Superior temporal gyrus (tissue), 1 donor: ENCODE measurements at regions not wholly inside any gene's neighbourhood (a gene's known extent, or its start where the extent isn't known, plus 50 kb on each side); places are given as distances from the start of the nearest gene placed in this dataset.
"Not testable (repeated sequence)": the region's sequence is repeated elsewhere in the genome, so short reads cannot be mapped to it uniquely, and the experiment has no call there.

Source experiments
- DNase-seq: peaks from one replicate; pipeline ENCODE4 v3.0.0-alpha.2; 2016; ENCODE audit errors: extremely low spot score

DNA sequence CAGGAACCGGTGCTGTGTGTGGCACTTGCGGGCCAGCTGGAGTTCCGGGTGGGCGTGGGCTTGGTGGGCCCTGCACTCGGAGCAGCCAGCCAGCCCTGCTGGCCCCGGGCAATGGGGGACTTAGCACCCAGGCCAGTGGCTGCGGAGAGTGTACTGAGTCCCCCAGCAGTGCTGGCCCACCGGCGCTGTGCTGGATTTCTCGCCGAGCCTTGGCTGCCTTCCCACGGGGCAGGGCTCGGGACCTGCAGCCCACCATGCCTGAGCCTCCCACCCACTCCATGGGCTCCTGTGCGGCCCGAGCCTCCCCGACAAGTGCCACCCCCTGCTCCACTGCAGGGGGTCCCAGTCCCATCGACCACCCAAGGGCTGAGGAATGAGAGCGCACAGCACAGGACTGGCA lies 252.8 kb upstream of the INTU start:
- DNase-seq: not testable (repeated sequence)

DNA sequence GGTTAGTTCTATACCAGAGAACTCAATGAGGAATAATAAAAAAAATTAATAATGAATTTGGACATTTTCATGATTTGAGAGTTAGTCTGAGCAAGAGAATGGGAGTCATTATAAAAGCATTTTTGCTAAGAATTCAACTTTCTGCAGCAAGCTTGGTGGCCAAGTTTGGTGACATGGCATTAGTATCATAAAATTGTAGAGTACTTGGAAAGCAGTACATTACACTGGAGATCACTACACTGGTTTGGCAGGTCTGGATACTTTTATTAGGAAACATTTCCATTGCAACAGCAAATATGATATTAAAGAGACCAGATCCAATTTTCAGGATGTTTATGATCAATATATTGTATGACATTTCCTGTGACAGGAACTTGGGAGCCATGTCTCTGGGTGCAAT lies 249.1 kb upstream of the INTU start:
- DNase-seq: no peak

DNA sequence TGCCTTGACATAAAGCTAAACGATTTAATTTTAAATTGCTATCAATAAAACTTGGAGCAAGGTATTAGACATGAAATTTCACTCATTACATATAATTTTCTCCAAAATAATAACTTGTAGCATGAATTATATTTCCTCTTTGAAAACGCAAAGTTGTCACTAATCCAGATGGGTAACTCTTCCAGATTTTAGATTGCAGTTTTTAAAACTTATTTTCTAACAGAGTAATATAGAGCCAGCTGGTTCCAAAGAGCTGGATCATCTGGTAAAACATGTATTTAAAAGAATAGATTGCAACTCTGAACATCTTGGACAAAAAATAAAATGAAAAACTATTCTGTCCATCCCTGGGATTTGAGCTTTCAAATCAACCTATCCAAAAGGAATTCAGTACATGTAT lies 238.2 kb upstream of the INTU start:
- DNase-seq: no peak

DNA sequence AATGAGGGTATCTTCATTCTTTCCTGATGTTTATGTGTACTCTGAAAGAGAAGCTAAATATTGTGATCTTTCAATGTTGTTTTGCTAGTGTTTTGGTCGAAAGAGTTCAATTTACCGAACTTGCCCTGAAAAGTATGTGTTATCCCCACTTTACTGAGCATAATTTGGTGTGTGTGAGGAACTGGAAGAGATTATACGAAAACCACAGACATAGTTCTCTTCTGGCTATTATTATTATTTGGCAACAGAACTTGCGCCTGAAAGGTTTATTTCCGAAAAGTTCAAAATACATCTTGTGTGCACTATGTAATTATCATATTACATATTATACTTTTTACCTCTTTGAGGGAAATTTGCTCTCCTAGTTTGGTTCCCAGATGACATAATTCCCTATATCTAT lies 232.5 kb upstream of the INTU start:
- DNase-seq: no peak

DNA sequence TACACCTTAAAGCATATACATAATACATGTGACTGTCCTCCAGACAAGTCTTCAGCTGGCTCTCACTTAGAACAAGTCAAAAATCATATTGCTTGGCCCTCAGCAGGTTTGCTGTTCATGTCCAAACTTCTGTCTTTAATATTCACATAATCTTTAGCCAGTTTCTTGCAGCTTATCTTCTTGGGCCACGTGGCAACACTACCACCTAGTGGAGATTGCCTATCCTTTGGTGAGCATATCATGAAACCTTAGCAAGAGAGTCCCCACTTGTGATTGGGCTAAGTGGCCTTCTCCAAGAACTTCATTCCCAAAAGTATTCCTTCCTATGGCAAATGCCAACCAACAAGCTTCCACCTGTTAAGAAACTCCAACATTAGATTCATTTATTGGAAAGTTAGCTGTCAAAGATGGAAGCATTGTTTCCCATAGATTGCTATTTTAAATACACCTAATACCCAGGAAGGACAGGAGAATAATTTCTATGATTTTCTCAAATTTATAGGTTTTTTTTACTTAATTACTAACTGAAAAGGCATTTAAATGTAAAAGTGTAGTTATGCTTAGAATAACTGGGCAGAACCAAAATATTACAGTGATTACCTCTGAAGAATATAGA lies 231.9 kb upstream of the INTU start:
- no peak for DNase-seq

DNA sequence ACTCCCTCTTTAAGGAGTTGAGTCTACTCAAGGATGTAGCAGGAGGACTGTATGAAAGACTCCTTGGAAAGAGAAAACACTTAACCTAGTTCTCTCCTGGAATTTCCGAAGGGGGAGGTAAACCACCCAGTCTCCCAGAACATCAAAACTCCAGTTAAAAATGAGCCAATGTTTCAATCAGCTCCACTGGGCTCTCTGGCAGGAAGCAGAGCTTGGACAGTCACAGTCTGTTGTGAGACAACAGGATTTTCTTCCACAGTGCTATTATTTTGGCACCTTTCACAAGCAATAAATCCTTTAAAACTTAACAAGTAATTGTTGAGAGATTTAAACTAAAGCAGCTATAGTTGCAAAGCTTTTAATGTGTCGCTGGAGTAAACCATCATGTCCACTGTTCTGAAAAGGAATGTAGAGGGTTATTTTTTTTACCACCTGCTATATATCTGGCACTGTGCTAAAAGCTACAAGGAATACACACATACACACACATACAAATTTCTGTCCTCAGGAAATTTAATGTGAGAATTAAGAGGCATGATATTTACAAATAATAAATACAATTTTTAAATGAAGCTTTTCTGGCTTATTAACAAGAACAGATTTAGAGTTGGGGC lies 229.2 kb upstream of the INTU start:
- DNase-seq: no peak

DNA sequence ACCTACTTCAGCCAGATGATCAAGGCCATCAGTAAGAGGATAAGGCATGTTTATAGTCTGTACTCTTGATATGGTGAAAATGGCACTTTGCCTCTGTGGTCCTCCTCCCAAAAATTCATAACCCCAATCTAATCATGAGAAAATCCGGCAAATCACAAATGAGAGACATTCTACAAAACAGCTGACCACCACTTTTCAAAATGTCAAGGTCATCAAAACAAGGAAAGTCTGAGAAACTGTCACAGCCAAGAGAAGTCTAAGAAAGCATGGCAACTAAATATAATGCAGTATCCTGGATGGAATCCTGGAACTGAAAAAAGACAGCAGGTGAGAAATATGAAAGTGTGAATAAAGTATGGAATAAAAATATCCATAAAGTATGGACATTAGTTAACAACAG lies 226.6 kb upstream of the INTU start:
- no peak for DNase-seq

DNA sequence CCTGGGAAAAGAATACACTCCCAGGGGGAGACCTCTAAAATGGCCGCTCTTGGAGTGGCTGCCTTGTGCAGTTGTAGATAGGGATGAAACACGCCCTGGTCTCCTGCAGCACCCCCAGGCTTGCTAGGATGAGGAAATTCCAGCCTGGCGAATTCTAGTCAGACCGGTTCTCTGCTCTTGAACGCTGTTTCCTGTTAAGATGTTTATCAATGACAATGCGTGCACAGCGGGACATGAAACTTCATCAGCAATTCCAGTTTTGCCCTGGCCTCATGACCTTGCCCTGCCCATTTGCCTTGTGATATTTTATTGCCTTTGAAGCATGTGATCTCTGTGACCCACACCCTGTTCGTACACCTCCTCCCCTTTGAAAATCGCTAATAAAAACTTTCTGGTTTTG lies 225.2 kb upstream of the INTU start:
- not testable (repeated sequence) for DNase-seq

DNA sequence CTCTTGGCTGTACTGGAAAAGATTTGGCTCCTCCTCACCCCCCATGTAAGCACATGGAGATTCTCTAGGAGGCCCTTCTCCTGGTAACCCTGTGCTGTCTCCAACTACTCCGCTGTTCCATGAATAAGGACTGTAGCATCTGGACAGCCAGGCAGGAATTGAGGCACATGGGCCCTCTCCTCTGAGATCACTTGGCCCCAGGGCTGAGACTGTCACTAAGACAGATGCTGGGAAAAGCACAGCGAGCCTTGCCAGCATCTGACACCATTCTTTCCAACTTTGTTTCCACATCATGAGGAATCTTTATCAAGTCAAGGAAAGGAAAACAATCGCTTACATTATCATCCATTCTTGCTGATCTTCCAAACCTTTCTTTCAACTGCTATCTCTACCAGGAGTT lies 222.6 kb upstream of the INTU start:
- no peak for DNase-seq

DNA sequence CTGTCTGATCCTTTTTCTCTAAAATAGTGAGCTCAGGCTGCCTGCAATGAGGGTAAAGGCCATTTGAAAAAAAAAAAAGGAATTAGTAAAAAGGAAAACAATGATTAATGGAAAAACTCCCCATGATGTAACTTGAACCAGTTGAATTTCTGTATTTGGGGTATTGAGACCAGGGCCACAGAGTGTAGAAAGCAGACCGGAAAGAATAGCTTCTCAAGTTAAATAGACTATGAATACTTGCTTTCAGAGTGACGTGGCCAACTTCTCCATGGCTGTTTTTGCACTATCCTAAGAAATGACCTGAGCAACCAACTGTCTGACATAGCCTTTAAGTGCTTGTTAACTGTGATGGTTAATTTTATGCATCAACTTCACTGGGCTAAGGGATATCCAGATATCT lies 222.1 kb upstream of the INTU start:
- no peak for DNase-seq

DNA sequence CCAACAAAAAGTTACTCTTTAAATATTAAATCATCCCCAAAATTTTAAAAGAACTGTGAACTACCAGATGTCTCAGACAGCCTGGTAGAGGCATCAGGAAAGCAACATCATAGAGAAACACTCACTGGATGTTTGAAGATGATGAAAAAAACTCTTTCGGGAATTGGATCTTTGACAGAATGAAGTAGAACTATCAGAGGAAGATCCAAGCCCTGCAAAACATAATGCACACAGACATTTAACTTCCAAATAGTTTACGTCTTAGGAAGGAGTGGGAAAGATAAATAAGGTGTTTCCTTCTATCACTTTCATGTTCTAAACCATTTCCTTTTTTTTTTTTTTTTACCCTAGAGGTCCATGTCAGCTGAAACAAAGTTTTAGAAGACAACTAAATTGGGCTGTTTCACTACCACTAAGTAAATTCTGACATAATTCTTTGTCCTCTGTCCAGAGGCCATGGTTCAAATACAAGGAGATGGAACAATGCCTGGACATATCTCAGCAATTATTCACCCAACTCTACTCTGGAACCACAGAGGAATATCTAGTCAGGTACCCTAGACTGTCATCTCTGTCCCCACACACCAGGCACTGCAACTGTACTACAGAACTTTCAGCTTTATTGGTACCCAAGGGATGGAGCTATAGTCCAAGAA lies 217.7 kb upstream of the INTU start:
- no peak for DNase-seq

DNA sequence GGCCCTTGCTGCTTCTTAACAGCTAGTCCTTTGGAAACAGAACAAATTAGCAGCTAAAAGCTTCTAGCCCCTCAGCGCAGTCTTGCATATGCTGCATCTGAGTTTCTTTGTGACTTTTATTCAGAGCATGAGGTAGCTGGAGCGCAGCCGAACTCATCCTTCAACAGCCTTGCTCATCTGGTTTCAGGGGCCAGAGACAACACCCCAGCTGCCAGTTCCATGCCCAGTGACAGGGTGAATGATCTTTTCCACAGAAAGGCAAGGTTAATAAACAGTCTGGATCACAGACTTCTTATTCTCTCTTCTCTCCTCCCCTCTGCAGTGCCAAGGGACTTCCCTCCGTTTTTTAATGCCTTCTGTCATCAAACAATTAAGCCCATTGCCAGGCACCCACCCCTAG lies 216.6 kb upstream of the INTU start:
- no peak for DNase-seq

DNA sequence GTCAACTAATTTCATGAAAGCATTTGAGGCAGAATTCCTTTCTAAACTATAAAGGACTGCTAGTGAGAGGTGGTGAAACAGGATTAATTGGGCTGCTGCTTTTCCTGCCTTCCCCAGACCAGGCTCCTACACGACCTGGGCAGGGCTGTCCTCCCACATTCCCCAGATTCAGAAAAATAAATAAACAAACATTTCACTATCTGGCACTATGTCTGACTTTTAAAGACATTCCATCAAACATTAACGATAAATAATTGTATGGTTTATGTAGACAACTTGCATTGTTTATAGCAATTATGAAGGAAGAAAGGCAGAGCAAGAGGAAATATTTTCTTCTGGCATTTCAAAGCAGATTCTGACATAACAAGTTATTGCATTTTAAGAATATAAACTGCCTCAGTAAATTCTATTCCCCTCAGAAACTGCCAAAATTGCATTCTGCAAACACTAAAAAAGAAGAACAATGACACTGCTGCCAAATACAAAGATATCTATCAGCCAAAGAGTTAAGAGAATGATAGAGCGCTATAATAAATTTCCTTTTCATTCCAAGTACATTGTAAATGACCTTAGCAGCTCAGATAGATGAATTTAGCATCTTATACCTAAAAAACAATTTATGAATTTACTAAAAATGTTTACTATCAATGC lies 214.7 kb upstream of the INTU start:
- no peak for DNase-seq

DNA sequence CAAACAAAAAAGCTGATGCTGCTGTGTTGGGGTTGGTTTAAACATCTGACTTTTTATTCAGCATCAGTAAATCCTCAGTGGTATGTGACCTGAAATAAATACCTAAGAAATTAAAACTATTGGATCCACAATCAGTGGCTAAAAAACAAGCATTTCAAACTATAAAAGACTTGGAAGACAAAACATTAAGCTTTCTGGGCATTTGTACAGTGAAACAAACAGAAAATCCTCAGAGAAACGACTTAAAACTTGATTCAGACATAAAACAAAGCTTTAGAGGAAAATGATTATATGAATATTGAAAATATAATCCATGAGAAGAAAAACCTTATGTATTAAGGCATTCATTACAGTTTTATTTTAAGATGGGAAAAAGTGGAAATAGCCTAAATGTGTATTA lies 213.3 kb upstream of the INTU start:
- no peak for DNase-seq

DNA sequence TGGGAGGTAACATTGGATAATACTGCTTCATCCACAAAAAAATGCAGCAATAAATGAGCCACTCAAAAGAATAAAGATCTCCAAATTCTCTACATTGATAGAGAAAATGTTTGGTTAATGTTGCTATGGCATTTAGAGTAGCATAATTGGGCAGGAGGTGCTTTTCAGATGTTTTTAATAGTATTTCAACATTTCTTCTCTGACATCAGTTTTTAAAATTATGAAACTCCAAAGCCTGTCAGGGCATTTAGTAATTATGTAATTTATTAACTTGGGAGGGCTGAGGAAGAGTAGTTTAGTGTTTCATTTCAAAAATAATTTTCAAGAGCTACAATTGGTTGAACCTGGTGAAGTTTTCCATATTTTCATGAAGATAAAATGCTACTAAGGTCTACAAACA lies 211.3 kb upstream of the INTU start:
- no peak for DNase-seq

DNA sequence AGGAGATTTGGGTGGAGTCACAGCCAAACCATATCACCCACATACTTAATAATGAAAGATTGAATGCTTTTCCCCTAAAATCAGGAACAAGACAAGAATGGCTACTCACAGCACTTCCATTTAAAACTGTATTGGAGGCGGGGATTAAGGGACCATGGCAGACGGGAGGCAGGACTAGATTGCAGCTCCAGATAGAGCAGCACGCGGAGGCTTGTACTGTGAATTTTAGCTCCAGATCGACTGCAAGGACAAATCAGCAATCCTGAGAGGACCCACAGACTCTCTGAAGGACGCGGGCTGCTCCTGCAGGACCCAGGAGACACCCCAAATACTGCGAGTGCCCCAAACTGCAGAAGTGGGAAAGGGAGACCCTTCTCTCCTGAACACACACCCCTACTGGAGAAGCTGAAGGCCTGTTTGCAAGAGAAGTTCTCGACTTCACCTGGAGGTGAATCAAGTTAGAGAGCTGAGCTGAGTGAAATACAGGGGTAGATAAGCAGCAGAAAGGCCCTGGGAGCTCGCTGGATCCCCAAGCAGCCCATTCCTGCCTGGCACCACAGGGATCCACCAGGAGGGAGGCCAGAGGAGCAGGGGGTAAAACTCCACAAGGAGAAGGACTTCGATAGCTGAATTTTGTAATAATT lies 207.4 kb upstream of the INTU start:
- DNase-seq: no peak

DNA sequence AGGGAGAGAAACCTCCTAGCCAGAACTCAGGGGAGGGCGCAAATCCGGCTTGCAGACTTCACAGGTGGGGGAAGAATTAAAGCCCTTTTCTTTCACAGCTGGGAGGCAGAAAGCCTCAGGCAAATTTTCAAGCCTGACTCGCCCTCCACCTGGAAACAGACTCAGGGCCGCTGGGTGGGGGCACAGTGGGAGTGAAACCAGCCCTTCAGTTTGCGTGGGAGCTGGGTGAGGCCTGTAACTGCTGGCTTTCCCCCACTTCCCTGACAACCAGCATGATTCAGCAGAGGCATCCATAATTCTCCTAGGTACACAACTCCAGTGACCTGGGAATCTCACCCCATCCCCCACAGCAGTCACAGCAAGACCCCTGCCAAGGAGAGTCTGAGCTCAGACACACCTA lies 206.9 kb upstream of the INTU start:
- no peak for DNase-seq

DNA sequence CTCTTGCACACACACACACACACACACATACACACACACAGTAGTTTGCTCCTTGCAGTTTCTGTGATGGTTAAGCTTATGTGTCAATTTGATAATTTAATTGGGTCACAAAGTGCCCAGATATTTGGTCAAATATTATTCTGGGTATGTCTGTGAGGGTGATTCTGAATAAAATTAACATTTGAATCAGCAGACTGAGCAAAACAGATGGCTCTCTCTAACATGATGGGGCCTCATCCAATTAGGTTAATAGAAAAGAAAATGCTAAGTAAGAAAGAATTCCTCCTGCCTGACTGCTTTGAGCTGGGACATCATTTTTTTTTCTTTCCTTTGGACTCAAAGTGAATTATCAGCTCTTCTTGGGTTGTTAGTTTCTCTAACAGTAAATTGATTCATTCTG lies 191.2 kb upstream of the INTU start:
- DNase-seq: no peak

DNA sequence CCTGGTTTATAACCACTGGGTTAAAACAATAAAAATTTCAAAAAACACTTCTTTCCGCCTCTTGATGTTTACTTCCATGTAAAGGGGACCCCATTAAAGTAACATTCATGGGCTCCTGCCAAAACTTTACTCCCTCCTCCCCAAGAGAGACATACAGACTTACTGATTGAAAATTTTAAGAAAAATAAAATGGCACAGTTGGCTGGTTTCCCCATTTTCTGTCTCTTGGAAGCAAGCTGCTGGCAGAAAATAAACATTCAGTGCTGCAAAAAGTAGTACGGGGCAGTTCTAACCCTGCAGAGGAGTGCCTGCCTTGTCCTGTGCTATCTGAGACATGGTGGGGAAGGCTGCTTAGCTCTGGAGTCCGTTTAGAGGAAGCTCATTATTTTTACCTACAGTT lies 187.3 kb upstream of the INTU start:
- DNase-seq: no peak

DNA sequence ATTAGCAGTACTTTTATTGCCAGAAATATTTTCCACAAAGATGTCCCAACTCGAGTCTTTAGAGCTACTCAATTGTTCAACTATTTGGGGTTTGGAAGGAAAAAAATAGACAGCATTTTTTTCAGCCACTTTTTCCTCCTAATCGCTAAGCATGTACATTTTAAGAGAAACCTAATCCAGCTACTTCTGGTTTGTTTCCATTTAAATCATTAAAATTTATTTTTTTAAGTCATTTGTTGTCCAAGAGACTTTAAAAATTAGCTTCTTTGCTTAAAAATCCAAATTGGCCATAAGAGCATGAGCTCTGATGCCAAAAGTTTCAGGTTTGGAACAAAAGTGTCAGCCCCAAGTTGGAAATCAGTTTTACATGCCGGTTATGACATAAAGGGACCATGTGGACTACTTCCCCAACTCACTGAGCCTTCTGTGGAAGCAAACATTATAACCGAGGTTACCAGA lies 186.3 kb upstream of the INTU start:
- DNase-seq: no peak

DNA sequence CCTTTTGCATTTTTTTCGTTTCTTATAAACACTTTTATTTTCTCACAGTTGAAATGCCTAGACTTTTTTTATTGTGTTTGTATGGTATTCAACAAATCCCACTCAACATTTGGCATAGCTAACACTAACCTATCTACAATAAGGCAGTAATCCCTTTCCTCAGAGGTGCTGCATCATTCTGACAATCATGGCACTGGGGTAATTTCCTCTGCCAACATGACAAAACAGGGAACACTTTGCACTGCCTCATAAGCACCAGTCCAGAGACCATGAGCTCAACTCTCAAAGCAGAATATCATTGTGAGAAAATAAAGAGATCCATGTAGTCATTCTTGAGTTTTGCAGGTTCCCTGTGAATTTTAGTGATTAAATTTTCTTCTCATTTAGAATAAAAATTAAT lies 183.8 kb upstream of the INTU start:
- no peak for DNase-seq

DNA sequence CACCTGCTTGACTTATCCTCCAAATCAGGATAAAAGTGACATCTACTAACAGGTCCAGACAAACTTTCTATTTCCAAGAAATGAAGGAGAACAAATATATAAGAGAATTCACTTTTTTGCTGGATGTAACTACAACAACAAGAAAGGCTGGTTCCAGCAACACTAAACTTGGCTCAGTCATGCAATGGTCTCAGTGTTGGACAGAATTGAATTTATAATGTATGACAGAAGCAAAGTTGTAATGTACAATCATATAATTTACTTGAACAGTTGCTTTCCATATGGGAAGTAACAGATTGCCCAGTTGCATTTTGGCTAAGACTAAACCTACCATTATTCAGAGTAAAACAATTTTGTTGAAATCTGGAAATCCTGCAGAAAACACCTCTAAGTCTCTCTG lies 183.3 kb upstream of the INTU start:
- DNase-seq: no peak

DNA sequence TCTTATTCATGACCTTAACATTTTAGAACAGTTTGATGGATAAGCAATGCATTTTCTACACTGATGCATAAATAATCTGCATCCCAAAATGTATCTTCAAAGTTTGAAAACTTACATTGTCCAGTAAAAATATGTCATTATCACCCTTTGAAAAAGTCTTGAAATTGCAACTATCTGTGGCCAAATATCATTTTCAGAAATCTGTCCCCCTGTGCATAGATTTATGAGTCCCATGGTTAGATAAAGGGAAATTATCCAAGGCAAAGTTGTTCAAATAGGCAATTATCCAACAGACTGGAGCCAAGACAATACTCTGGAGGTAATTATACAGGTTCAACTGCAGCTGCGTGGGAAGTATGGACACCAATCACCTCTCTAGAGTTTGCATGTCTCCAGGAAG lies 182.5 kb upstream of the INTU start:
- DNase-seq: no peak
